CD4-positive, alpha-beta T cell (primary cell): ENCODE measurements at regions not wholly inside any gene's neighbourhood (a gene's known extent, or its start where the extent isn't known, plus 50 kb on each side); places are given as distances from the start of the nearest gene placed in this dataset.

ENCODE experiments used
- ATAC-seq: fragments of 200-7000 bp; cut with Tn5 transposase; one replicate; pipeline ENCODE4 v1.10.0; 2022; ENCODE audit warnings: mild to moderate bottlenecking; ENCODE audit not compliant: poor library complexity
- CTCF ChIA-PET: fragments of 350-600 bp; sonication (Branson Sonifier 250); formaldehyde crosslinking; loops from one replicate; lab custom pipeline; 2021; ENCODE audit warnings: antibody characterized with exemption, inconsistent platforms; lab: Charles Lee
- POLR2A ChIA-PET: fragments of 350-600 bp; sonication (Branson Sonifier 250); formaldehyde crosslinking; loops from one replicate; lab custom pipeline; 2021; ENCODE audit warnings: antibody characterized with exemption, inconsistent platforms; lab: Charles Lee
- DNase-seq, 14 experiments: peaks; one replicate each; pipeline ENCODE4 v3.0.0-alpha.2; 2013 to 2020; ENCODE audit warnings: mixed read lengths in 2 of 14
- H3K27ac ChIP-seq, 2 donors: one replicate each; pipeline versions ENCODE4 v1.5.1 to v1.7.0; 2013; ENCODE audit warnings: low read length in 2 of 2, low read depth in 1 of 2, mild to moderate bottlenecking in 1 of 2
- H3K27me3 ChIP-seq, 2 experiments: 1 replicate in 1 of 2; 2 replicates in 1 of 2; pipeline versions ENCODE4 v1.6.1 to v1.7.0; 2013; ENCODE audit warnings: low read length in 2 of 2, control low read depth in 1 of 2, mild to moderate bottlenecking in 1 of 2, moderate library complexity in 1 of 2; ENCODE audit not compliant: insufficient read depth in 2 of 2, control insufficient read depth in 1 of 2
- H3K36me3 ChIP-seq: one replicate; pipeline ENCODE4 v1.6.1; 2013; ENCODE audit warnings: low read length, control low read depth; ENCODE audit not compliant: insufficient read depth
- H3K4me1 ChIP-seq: one replicate; pipeline ENCODE4 v1.6.1; 2013; ENCODE audit warnings: low read length, control low read depth; ENCODE audit not compliant: insufficient read depth
- H3K4me3 ChIP-seq: one replicate; pipeline ENCODE4 v1.5.1; 2013; ENCODE audit warnings: mild to moderate bottlenecking, low read length, moderate library complexity
- H3K9me3 ChIP-seq, 2 experiments: 1 replicate in 1 of 2; 2 replicates in 1 of 2; pipeline versions ENCODE4 v1.6.1 to v1.7.0; 2013; ENCODE audit warnings: low read length in 2 of 2, mild to moderate bottlenecking in 2 of 2, control low read depth in 1 of 2, moderate library complexity in 1 of 2; ENCODE audit not compliant: control insufficient read depth in 1 of 2, insufficient read depth in 1 of 2
- H3K27ac Mint-ChIP-seq: one replicate; pipeline ENCODE4 v1.8.0; 2020; ENCODE audit warnings: mixed read lengths
- H3K27me3 Mint-ChIP-seq: one replicate; pipeline ENCODE4 v1.8.0; 2021; ENCODE audit warnings: mixed read lengths
- H3K36me3 Mint-ChIP-seq: one replicate; pipeline ENCODE4 v1.8.0; 2021; ENCODE audit warnings: low read depth, mixed read lengths
- H3K4me1 Mint-ChIP-seq: one replicate; pipeline ENCODE4 v1.8.0; 2021; ENCODE audit warnings: low read depth, mixed read lengths
- H3K4me3 Mint-ChIP-seq: one replicate; pipeline ENCODE4 v1.8.0; 2020; ENCODE audit warnings: mild to moderate bottlenecking, mixed read lengths
- H3K9me3 Mint-ChIP-seq: one replicate; pipeline ENCODE4 v1.8.0; 2020; ENCODE audit warnings: mixed read lengths
- intact Hi-C, 2 experiments: fragments of 100-400 bp; cut with DNase I in 1 of 2; cut with micrococcal nuclease in 1 of 2; formaldehyde crosslinking; loops; one replicate each; pipeline versions ENCODE4 v1.15.1 to v1.9.0; 2023 to 2025; cut with DNase I, micrococcal nuclease
- TF ChIP-seq, protein P1 (sequence below): fragments of 200-600 bp; IDR thresholded peaks from one replicate; pipeline ENCODE4 v1.8.0; 2022; ENCODE audit warnings: antibody characterized with exemption, mild to moderate bottlenecking

DNA sequence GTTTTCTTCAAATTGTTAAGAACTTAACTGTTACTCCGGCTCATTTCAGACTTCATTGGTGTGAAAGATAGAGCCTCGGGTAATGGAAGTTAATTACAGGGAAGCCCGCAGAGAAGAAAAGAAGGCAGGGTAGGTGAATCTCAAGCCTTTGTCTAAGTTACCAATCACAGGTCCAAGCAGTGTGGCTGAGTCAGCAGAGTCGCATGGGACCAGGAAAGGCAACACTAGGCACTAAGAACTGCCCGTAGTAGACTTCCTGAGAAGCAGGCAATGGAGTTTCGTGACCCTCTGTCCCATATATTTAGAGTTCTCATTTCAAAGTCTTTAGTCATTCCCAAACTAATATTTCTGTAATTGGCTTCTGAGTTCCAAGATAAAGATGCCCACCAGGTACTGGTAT is 122.9 kb upstream of the STT3B start:
- no peak overlapping the region for H3K27ac ChIP-seq
- no peaks in the 10 kb centered on the region for H3K9me3 ChIP-seq
- no peaks in the 10 kb centered on the region for H3K4me1 ChIP-seq
- Mint-ChIP-seq H3K36me3 (no peaks in the 10 kb centered on the region), H3K9me3 (no peaks in the 10 kb centered on the region), H3K4me3 (no peak overlapping the region), H3K27ac (no peak overlapping the region), H3K27me3 (no peaks in the 10 kb centered on the region), H3K4me1 (peaks cover 12% of the 10 kb centered on the region)
- H3K27me3 ChIP-seq: no peaks in the 10 kb centered on the region
- no peak for ATAC-seq
- CTCF ChIA-PET: no interaction called here
- no peaks in the 10 kb centered on the region for H3K36me3 ChIP-seq
- intact Hi-C loops: no loop called here
- TF ChIP-seq, protein P1, sequence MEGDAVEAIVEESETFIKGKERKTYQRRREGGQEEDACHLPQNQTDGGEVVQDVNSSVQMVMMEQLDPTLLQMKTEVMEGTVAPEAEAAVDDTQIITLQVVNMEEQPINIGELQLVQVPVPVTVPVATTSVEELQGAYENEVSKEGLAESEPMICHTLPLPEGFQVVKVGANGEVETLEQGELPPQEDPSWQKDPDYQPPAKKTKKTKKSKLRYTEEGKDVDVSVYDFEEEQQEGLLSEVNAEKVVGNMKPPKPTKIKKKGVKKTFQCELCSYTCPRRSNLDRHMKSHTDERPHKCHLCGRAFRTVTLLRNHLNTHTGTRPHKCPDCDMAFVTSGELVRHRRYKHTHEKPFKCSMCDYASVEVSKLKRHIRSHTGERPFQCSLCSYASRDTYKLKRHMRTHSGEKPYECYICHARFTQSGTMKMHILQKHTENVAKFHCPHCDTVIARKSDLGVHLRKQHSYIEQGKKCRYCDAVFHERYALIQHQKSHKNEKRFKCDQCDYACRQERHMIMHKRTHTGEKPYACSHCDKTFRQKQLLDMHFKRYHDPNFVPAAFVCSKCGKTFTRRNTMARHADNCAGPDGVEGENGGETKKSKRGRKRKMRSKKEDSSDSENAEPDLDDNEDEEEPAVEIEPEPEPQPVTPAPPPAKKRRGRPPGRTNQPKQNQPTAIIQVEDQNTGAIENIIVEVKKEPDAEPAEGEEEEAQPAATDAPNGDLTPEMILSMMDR: no peak
- no peak for DNase-seq
- POLR2A ChIA-PET: no interaction called here
- H3K4me3 ChIP-seq: no peak overlapping the region

DNA sequence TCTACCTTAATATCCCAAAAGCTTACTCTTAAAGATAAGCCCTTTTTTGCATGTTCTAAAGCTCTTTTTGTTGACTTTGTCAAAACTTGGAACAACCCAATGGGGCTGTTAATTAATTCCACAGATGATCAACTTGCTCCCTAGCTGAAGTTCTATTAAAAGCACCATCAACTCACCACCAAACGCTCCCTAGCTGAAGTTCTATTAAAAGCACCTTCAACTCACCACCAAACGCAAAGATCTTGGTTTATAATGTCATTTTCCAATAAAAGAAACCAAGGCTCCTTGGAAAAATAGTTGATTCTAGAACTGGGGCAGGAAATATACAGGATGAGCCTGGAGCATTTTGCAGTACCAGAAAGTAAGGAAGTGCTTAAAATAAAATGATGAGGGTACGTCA is 122.3 kb upstream of the STT3B start:
- CTCF ChIA-PET: no interaction called here
- TF ChIP-seq, protein P1: no peak
- Histone ChIP-seq H3K27me3 (no peaks in the 10 kb centered on the region), H3K36me3 (no peaks in the 10 kb centered on the region), H3K27ac (no peak overlapping the region), H3K9me3 (no peaks in the 10 kb centered on the region), H3K4me3 (no peak overlapping the region), H3K4me1 (no peaks in the 10 kb centered on the region)
- Mint-ChIP-seq H3K36me3 (no peaks in the 10 kb centered on the region), H3K9me3 (no peaks in the 10 kb centered on the region), H3K27me3 (no peaks in the 10 kb centered on the region), H3K27ac (no peak overlapping the region), H3K4me3 (no peak overlapping the region), H3K4me1 (peaks cover 12% of the 10 kb centered on the region)
- intact Hi-C loops: no loop called here
- POLR2A ChIA-PET: no interaction called here
- DNase-seq (no peak), ATAC-seq (no peak)

DNA sequence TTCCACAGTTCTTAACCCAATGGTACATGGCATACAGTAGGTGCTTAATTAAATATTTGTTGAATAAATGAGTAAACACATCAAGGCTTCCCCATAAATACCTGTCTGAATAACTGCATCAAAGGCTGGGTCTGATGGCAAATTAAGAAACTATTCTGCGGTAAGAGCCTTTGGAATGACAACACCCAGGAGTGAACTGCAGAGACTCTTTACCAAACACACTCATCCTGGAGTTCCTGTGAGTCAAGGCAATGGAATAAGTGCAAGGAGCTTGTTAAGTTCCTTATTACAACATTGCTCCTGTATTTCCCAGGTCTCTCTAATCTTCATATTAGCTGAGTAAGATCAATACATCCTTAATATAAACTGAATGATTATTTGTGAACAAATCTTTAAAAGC is 119.9 kb upstream of the STT3B start:
- no peak for ATAC-seq
- intact Hi-C loops: no loop called here

More for the DNA sequence above, 119.9 kb upstream of the STT3B start:
- no peaks in the 10 kb centered on the region for H3K27me3 ChIP-seq
- POLR2A ChIA-PET: interaction anchor here (0.7 kb wide), 1 partner anchor 159 kb away, joined by 3 read pairs; no protein-coding TSS in a partner anchor
- no peak overlapping the region for H3K4me3 ChIP-seq
- H3K27ac ChIP-seq: no peak overlapping the region
- Mint-ChIP-seq H3K27me3 (no peaks in the 10 kb centered on the region), H3K36me3 (no peaks in the 10 kb centered on the region), H3K9me3 (no peaks in the 10 kb centered on the region), H3K4me1 (peaks cover 21% of the 10 kb centered on the region), H3K27ac (no peak overlapping the region), H3K4me3 (no peak overlapping the region)
- DNase-seq: no peak
- H3K9me3 ChIP-seq: no peaks in the 10 kb centered on the region
- H3K4me1 ChIP-seq: no peaks in the 10 kb centered on the region
- CTCF ChIA-PET: interaction anchor here (1.6 kb wide), 1 partner anchor 11 kb away, joined by 4 read pairs; no protein-coding TSS in a partner anchor
- TF ChIP-seq, protein P1: no peak
- no peaks in the 10 kb centered on the region for H3K36me3 ChIP-seq
